Loucy (cell line): ENCODE measurements at regions not wholly inside any gene's neighbourhood (a gene's known extent, or its start where the extent isn't known, plus 50 kb on each side); places are given as distances from the start of the nearest gene placed in this dataset.

Experiments used
- H2AFZ ChIP-seq: fragments of 200-600 bp; sonication (generic); 2 replicates; pipeline ENCODE4 v1.6.0; 2016; ENCODE audit warnings: antibody characterized with exemption, mild to moderate bottlenecking, low read length, moderate library complexity
- H3F3A ChIP-seq: fragments of 200-600 bp; 2 replicates; pipeline ENCODE4 v1.6.0; 2016; ENCODE audit warnings: antibody characterized with exemption, low read depth, mild to moderate bottlenecking
- H3K27me3 ChIP-seq: fragments of 200-600 bp; sonication (generic); 2 replicates; pipeline ENCODE4 v1.6.1; 2014; ENCODE audit warnings: low read length, mild to moderate bottlenecking; ENCODE audit not compliant: insufficient read depth, poor library complexity, severe bottlenecking
- H3K36me3 ChIP-seq: fragments of 200-600 bp; sonication (generic); 2 replicates; pipeline ENCODE4 v1.6.1; 2016; ENCODE audit warnings: low read length; ENCODE audit not compliant: insufficient read depth
- H3K4me1 ChIP-seq: fragments of 200-600 bp; sonication (generic); 2 replicates; pipeline ENCODE4 v1.5.1; 2014; ENCODE audit warnings: low read length, mild to moderate bottlenecking; ENCODE audit not compliant: insufficient read depth, poor library complexity, severe bottlenecking
- H3K4me2 ChIP-seq: fragments of 200-600 bp; sonication (generic); 2 replicates; pipeline ENCODE4 v1.6.0; 2014; ENCODE audit warnings: antibody characterized with exemption, low read length, low read depth, mild to moderate bottlenecking; ENCODE audit not compliant: poor library complexity, severe bottlenecking
- H3K4me3 ChIP-seq: fragments of 200-600 bp; sonication (generic); 2 replicates; pipeline ENCODE4 v1.5.1; 2014; ENCODE audit warnings: low read length, mild to moderate bottlenecking, mixed read lengths; ENCODE audit not compliant: poor library complexity, severe bottlenecking
- H3K79me2 ChIP-seq: fragments of 200-600 bp; sonication (generic); 2 replicates; pipeline ENCODE4 v1.6.1; 2014; ENCODE audit warnings: low read length; ENCODE audit not compliant: insufficient read depth
- H3K9ac ChIP-seq: fragments of 200-600 bp; sonication (generic); 2 replicates; pipeline ENCODE4 v1.6.0; 2014; ENCODE audit warnings: mild to moderate bottlenecking, low read depth, low read length, moderate library complexity; ENCODE audit not compliant: poor library complexity, severe bottlenecking
- H3K9me2 ChIP-seq: fragments of 200-600 bp; sonication (generic); replicated peaks from 2 replicates; pipeline ENCODE4 v1.6.1; 2016; ENCODE audit warnings: low read depth, low read length, mixed read lengths
- H3K9me3 ChIP-seq: fragments of 200-600 bp; sonication (generic); 2 replicates; pipeline ENCODE4 v1.6.1; 2014; ENCODE audit warnings: mild to moderate bottlenecking, antibody characterized with exemption, low read length, low read depth; ENCODE audit not compliant: insufficient read depth
- H4K20me1 ChIP-seq: fragments of 200-600 bp; sonication (generic); 2 replicates; pipeline ENCODE4 v1.6.0; 2014; ENCODE audit warnings: antibody characterized with exemption, low read length, mild to moderate bottlenecking; ENCODE audit not compliant: insufficient read depth, poor library complexity, severe bottlenecking
- CTCF ChIP-seq: fragments of 200-600 bp; sonication (generic); conservative IDR thresholded peaks from 2 replicates; pipeline ENCODE4 v1.5.1; 2014; ENCODE audit warnings: mild to moderate bottlenecking, antibody characterized with exemption, low read length
- EZH2phosphoT487 ChIP-seq: fragments of 200-600 bp; IDR thresholded peaks from 2 replicates; pipeline ENCODE4 v1.6.1; 2018; ENCODE audit warnings: antibody characterized with exemption, mild to moderate bottlenecking, moderate library complexity, borderline replicate concordance

GRCh38 chr1:83787246-83787998 is 211.5 kb downstream of the TTLL7 start:
- Histone ChIP-seq H3K4me1 (no peaks in the 10 kb centered on the region), H3F3A (no peaks in the 10 kb centered on the region), H3K36me3 (no peaks in the 10 kb centered on the region), H3K9me3 (no peaks in the 10 kb centered on the region), H4K20me1 (no peaks in the 10 kb centered on the region), H3K27me3 (no peaks in the 10 kb centered on the region), H3K4me3 (no peak overlapping the region), H3K4me2 (no peak overlapping the region), H3K79me2 (no peaks in the 10 kb centered on the region), H3K9ac (no peak overlapping the region), H2AFZ (no peak overlapping the region), H3K9me2 (no peaks in the 10 kb centered on the region)
- no peak for TF ChIP-seq EZH2phosphoT487
- TF ChIP-seq CTCF: no peak

- Histone ChIP-seq H3K36me3 (no peaks in the 10 kb centered on the region), H3K4me2 (no peak overlapping the region), H3F3A (no peaks in the 10 kb centered on the region), H3K4me1 (no peaks in the 10 kb centered on the region), H4K20me1 (no peaks in the 10 kb centered on the region), H3K9me2 (no peaks in the 10 kb centered on the region), H2AFZ (no peak overlapping the region), H3K9ac (no peak overlapping the region), H3K27me3 (peaks cover 50% of the 10 kb centered on the region), H3K79me2 (no peaks in the 10 kb centered on the region), H3K9me3 (no peaks in the 10 kb centered on the region), H3K4me3 (no peak overlapping the region)
- no peak for TF ChIP-seq CTCF
- TF ChIP-seq EZH2phosphoT487: no peak
Measured at GRCh38 chr1:83781667-83782066, 217.3 kb downstream of the TTLL7 start.

DNA sequence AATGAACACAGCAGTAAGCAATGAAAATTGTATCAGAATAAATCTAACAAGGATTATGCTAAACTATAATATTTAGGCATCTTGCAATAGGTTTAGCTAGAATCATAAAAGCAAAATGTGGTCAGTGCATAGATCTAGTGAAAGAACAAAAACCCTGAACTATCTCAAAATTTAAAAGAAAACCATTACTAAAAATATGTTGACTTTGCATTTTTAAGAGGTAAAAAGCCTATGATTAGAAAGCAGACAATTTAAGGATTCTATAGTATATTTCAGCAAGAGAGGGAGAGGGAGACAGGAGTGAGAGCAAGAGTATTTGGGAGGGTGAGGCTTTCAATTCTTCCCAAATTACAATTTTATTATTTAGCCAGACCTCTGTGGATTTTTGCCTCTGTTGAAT is 219.4 kb downstream of the TTLL7 start:
- no peak overlapping the region for H3K4me3 ChIP-seq
- H3K36me3 ChIP-seq: no peaks in the 10 kb centered on the region
- H4K20me1 ChIP-seq: no peaks in the 10 kb centered on the region
- no peaks in the 10 kb centered on the region for H3F3A ChIP-seq
- H3K9ac ChIP-seq: no peak overlapping the region
- no peak for TF ChIP-seq EZH2phosphoT487
- TF ChIP-seq CTCF: no peak
- H3K4me1 ChIP-seq: no peaks in the 10 kb centered on the region
- H3K79me2 ChIP-seq: no peaks in the 10 kb centered on the region
- no peak overlapping the region for H2AFZ ChIP-seq
- H3K9me2 ChIP-seq: no peaks in the 10 kb centered on the region
- H3K9me3 ChIP-seq: no peaks in the 10 kb centered on the region
- no peak overlapping the region for H3K4me2 ChIP-seq
- peaks cover 71% of the 10 kb centered on the region for H3K27me3 ChIP-seq
